Fibroblast of the aortic adventitia (primary cell): ENCODE measurements at regions not wholly inside any gene's neighbourhood (a gene's known extent, or its start where the extent isn't known, plus 50 kb on each side); places are given as distances from the start of the nearest gene placed in this dataset.

Experiments used
- DNase-seq: peaks from one replicate; pipeline ENCODE4 v3.0.0-alpha.2; 2010; ENCODE audit warnings: low read depth
- H3K4me3 ChIP-seq: 2 replicates; pipeline ENCODE4 v1.5.1; 2011; ENCODE audit warnings: low read depth, mild to moderate bottlenecking, control low read depth, low read length, moderate library complexity
- TF ChIP-seq, protein P1 (sequence below): IDR thresholded peaks from 2 replicates; pipeline ENCODE4 v1.5.1; 2011; ENCODE audit warnings: mild to moderate bottlenecking, low read length, control low read depth, inconsistent platforms; ENCODE audit not compliant: insufficient read depth

- no peak for DNase-seq
- TF ChIP-seq, protein P1, sequence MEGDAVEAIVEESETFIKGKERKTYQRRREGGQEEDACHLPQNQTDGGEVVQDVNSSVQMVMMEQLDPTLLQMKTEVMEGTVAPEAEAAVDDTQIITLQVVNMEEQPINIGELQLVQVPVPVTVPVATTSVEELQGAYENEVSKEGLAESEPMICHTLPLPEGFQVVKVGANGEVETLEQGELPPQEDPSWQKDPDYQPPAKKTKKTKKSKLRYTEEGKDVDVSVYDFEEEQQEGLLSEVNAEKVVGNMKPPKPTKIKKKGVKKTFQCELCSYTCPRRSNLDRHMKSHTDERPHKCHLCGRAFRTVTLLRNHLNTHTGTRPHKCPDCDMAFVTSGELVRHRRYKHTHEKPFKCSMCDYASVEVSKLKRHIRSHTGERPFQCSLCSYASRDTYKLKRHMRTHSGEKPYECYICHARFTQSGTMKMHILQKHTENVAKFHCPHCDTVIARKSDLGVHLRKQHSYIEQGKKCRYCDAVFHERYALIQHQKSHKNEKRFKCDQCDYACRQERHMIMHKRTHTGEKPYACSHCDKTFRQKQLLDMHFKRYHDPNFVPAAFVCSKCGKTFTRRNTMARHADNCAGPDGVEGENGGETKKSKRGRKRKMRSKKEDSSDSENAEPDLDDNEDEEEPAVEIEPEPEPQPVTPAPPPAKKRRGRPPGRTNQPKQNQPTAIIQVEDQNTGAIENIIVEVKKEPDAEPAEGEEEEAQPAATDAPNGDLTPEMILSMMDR = no peak
- no peak overlapping the region for H3K4me3 ChIP-seq
These were observed 276.0 kb upstream of the IRX4 start for GRCh38 chr5:2158767-2159166.

DNA sequence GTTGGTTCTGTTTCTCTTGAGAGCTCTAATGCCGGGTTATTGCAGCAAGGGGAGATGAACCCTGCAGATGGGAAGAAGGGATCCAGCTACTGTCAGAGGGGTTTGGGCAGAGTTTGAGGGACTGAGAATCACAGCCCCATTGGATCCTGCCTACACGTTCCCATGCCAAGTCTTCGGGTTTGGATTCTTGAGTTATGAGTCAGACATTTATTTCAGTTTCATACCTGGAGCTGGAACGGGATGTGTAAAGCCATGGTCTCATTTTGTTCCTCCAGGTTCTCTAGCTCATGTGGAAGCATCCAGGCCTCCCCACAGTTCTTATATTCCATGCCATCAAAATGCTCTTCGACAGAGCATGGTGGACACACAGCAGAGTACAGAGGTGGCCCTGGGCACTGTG is 275.4 kb upstream of the IRX4 start:
- TF ChIP-seq, protein P1 = no peak
- no peak overlapping the region for H3K4me3 ChIP-seq
- no peak for DNase-seq

DNA sequence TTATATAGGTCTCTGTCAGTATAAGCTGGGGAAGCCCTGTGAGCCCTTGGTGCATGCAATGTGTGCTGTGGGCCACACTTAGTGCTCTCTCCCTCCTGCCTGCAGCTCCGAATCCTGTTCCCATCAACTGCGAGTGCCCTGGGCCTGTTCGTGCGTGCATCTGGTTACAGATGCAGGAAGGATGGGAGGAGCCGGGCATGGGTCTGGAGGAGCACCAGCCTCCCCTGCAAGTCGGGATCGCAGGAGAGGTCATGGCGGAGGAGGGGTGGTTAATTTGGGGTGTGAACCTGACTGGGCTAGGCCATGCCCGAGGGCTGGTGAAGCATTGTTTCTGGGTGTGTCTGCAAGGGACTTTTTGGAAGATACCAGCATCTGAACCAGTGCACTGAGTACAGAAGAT is 274.6 kb upstream of the IRX4 start:
- TF ChIP-seq, protein P1 = no peak

DNA sequence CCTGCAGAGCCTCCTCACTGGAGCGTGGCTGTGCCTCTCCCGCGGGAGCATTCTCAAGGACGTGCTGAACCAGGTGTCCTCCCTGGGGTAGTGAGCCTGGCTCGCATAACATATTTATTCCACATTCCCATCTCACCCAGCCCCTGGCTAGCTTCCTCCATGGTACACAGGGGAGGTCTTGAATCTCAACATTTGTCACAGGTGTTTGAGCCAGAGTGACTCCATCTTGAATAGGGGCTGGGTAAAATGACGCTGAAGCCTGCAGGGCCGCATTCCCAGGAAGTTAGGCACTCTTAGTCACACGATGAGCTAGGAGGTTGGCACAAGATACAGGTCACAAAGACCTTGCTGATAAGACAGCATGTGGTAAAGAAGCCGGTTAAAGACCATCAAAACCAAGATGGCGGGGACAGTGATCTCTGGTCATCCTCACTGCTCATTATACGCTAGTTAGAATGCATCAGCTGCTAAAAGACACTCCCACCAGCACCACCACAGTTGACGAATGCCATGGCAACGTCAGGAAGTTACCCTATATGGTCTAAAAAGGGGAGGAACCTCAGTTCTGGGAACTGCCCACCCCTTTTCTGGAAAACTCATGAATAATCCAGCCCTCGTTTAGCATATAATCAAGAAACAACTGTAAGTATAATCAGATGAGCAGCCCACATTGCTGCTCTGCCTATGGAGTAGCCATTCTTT is 273.8 kb upstream of the IRX4 start:
- no peak for DNase-seq
- H3K4me3 ChIP-seq = no peak overlapping the region
- TF ChIP-seq, protein P1 = no peak

More for the DNA sequence above, 274.6 kb upstream of the IRX4 start:
- H3K4me3 ChIP-seq = no peak overlapping the region
- DNase-seq = no peak

GRCh38 chr5:2155556-2155955 is 272.8 kb upstream of the IRX4 start:
- DNase-seq = no peak
- H3K4me3 ChIP-seq = no peak overlapping the region
- TF ChIP-seq, protein P1 = no peak

DNA sequence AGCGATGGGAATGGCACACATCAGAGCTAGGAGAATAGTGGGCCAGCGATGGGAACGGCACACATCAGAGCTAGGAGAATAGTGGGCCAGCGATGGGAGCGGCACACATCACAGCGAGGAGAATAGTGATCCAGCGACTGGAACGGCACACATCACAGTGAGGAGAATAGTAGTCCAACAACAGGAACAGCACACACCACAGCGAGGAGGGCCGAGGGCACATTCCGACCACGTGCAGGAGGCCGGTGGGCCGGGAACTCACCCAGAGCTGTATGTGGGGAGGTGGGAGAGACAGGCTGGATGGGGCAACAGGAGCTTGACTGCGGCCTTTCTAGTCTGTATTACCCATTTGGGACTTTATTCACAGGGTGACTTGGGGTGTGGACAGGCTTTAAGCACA is 271.1 kb upstream of the IRX4 start:
- no peak overlapping the region for H3K4me3 ChIP-seq
- TF ChIP-seq, protein P1 = no peak
- DNase-seq = no peak

DNA sequence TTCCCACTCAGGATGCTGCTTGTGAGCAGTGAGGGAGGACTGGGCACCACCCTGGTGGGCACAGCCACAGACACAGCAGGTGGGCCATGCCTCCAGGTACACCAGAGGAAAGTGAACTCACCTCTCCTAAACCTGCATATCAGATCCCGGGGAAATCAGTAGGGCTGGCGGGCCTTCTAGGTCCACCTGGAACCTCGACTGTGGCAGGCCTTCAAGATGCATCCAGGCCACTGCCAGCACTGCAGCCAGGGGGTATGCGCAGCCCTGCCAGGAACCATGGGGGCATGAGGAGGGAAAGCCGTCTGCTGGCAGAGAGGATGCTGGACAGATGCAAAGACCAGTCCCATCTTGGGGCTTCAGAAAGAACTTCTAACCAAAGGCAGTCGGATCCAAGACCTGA is 270.6 kb upstream of the IRX4 start:
- DNase-seq = no peak
- no peak overlapping the region for H3K4me3 ChIP-seq
- TF ChIP-seq, protein P1 = no peak
